Right renal cortex interstitium (tissue), 3 donors: ENCODE measurements at regions not wholly inside any gene's neighbourhood (a gene's known extent, or its start where the extent isn't known, plus 50 kb on each side); places are given as distances from the start of the nearest gene placed in this dataset.
A peak's percentile ranks its signal among the peaks of the same experiment; 100 is the strongest.

Experiments used
- DNase-seq, 3 donors: peaks; one replicate each; pipeline ENCODE4 v3.0.0-alpha.2; 2013; ENCODE audit warnings: low read depth in 3 of 3, low spot score in 2 of 3

GRCh38 chr2:96438589-96438988 lies 66.6 kb downstream of the NEURL3 start:
- DNase-seq, result no peak

GRCh38 chr2:96437512-96437911 lies 67.6 kb downstream of the NEURL3 start:
- no peak for DNase-seq

- no peak for DNase-seq
Observed at GRCh38 chr2:96436961-96437360, 68.2 kb downstream of the NEURL3 start.

- DNase-seq, result no peak
Observed at GRCh38 chr2:96436416-96436815, 68.7 kb downstream of the NEURL3 start.

- DNase-seq, result no peak
Observed at GRCh38 chr2:96431319-96431718, 73.8 kb downstream of the NEURL3 start.

GRCh38 chr2:96430394-96430988 lies 74.7 kb downstream of the NEURL3 start:
- DNase-seq, result no peak

GRCh38 chr2:96427917-96428316 lies 77.2 kb downstream of the NEURL3 start:
- DNase-seq, result no peak

GRCh38 chr2:96427169-96427568 lies 78.0 kb downstream of the NEURL3 start:
- DNase-seq, result no peak

GRCh38 chr2:96423828-96424227 lies 81.3 kb downstream of the NEURL3 start:
- peak in 2 of 3 donors; percentile 51 to 59 for DNase-seq
